ENCODE measurements at regions not wholly inside any gene's neighbourhood (a gene's known extent, or its start where the extent isn't known, plus 50 kb on each side); places are given as distances from the start of the nearest gene placed in this dataset.
A peak's percentile ranks its signal among the peaks of the same experiment; 100 is the strongest.

DNA sequence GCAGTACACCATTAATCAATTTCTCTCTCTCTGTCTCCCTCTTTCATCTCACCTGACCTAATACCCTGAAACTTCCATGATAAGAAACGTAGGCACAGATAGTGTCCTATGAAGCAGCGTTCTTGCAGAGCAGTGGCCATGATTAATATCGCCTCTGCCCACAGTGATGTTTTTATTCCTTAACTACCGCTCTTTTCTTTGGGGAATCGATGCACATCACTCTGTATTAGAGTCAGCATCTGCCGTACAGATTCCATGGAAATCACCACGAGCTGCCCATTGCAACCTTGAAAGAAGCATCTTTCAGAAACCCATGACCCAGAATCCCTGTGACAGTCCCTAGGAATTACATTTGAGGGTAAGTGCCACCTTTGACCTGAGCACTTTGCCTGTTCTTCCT, 152.0 kb upstream of the ECI2 start:
- H3K27ac Mint-ChIP-seq, result no peak overlapping the region
- H3K4me1 Mint-ChIP-seq (ENCODE audit: low read depth), result no peaks in the 10 kb centered on the region
- no peaks in the 10 kb centered on the region for H3K36me3 Mint-ChIP-seq (ENCODE audit: low read depth)
- no peaks in the 10 kb centered on the region for H3K27me3 Mint-ChIP-seq (ENCODE audit: low read depth)
- H3K9me3 Mint-ChIP-seq, result no peaks in the 10 kb centered on the region
- no peak overlapping the region for H3K4me3 Mint-ChIP-seq

DNA sequence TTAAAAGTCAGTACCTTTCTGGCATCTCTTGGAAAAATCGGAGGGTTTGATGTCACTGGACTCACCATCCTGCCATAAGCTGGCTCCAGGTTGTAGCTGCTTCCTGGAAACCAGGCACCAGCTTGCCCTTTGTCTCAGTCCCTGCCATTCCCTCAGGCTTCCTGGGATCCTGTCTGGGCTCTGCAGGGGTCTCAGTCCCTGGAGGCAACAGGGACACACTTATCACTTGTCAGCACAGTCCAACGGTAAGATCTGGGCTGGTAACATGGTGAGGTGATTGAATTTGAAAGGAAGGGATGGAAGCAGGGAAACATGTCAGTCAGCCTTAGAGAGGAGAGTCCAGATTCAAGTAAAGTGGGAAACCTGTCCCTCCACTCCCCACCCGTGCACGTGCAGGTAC, 147.6 kb upstream of the ECI2 start:
- Mint-ChIP-seq H3K9me3 (no peaks in the 10 kb centered on the region), H3K27me3 (ENCODE audit: low read depth) (peaks cover 18% of the 10 kb centered on the region), H3K27ac (no peak overlapping the region), H3K4me3 (no peak overlapping the region), H3K36me3 (ENCODE audit: low read depth) (no peaks in the 10 kb centered on the region), H3K4me1 (ENCODE audit: low read depth) (peaks cover 5% of the 10 kb centered on the region)

DNA sequence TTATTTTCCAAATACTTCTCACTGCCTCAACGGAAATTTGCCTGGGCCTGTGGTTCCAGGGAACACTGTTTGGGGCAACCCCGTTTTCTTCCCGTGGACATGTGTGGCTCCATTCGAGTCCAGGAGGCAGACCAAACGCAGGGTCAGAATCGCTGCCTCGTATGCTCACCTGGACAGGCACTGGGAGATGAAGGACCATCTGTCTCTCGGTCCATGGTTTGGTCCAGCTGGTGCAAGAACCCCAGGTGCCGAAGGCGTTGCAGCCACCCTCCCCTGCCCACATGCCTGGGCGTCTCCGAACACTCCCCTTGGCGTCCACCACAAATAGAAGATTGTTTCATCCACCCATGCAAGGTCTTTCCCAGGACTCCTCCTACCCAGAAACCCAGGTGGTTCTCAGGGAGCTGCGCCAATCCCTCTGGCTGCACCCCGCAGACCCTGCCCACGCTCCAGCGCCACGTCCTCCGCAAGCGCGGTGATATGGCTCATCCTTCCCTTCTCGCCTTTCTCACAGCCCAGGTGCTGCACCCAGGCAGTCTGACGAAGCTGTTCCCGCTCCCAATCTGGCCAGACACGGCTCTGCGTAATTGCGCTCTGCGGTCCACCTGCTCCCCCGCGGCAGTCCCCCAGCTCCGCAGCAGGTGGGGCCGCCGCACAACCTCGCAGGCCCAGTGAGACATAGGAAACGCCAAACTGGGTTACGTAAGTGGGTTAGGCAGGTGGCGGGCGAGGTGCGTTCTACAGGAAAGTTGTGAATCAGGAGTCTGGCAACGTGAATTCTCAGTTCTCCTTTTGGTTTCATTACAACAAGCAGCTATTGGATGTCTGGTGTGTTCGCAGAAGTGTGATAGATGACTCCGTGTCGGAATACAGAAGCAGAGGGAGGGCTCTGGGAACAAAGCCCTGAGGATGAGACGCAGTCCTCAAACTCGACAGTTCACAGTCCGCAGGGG, 146.2 kb upstream of the ECI2 start:
- Mint-ChIP-seq H3K27ac (no peak overlapping the region), H3K4me1 (ENCODE audit: low read depth) (peaks cover 5% of the 10 kb centered on the region), H3K27me3 (ENCODE audit: low read depth) (peaks cover 18% of the 10 kb centered on the region)

DNA sequence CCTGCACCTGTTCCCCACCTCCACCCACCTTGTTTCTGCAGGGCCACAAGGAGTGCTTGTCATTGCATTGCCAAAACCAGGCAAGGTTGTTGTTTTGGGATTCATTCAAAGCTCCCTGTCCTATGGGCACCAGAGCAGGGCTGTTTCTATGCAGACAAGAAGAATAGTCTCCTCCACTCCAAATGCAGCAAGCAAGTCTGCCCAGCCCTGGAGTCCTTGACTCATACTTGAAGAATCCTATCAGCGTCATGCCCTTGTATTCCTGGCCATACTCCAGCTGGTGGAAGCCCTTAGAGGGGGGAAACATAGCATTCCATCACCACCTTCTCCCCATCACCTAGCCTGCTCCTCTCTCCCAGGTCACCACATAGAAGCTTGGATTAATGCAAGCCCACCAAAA, 145.3 kb upstream of the ECI2 start:
- Mint-ChIP-seq H3K9me3 (no peaks in the 10 kb centered on the region), H3K27me3 (ENCODE audit: low read depth) (peaks cover 18% of the 10 kb centered on the region), H3K4me1 (ENCODE audit: low read depth) (peaks cover 5% of the 10 kb centered on the region), H3K27ac (no peak overlapping the region), H3K4me3 (no peak overlapping the region), H3K36me3 (ENCODE audit: low read depth) (no peaks in the 10 kb centered on the region)

More for the DNA sequence above, 146.2 kb upstream of the ECI2 start:
- Mint-ChIP-seq H3K4me3 (peak overlapping the region; percentile 45), H3K9me3 (no peaks in the 10 kb centered on the region), H3K36me3 (ENCODE audit: low read depth) (no peaks in the 10 kb centered on the region)

DNA sequence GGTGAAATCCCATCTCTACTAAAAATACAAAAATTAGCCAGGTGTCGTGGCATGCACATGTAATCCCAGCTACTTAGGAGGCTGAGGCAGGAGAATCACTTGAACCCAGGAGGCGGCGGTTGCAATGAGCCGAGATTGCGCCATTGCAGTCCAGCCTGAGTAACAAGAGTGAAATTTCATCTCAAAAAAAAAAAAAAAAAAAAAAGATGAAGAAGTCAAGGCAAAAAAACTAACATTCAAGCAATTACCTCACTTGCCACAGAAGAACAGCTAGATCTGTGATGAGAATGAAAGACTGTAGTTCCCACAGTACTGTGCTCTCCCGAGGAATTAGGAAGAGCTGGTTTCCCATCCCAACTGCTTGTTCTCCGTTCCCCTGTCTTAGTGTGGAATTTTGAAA, 144.7 kb upstream of the ECI2 start:
- Mint-ChIP-seq H3K27ac (no peak overlapping the region), H3K4me3 (no peak overlapping the region), H3K9me3 (no peaks in the 10 kb centered on the region), H3K36me3 (ENCODE audit: low read depth) (no peaks in the 10 kb centered on the region), H3K27me3 (ENCODE audit: low read depth) (peaks cover 18% of the 10 kb centered on the region), H3K4me1 (ENCODE audit: low read depth) (peaks cover 5% of the 10 kb centered on the region)

DNA sequence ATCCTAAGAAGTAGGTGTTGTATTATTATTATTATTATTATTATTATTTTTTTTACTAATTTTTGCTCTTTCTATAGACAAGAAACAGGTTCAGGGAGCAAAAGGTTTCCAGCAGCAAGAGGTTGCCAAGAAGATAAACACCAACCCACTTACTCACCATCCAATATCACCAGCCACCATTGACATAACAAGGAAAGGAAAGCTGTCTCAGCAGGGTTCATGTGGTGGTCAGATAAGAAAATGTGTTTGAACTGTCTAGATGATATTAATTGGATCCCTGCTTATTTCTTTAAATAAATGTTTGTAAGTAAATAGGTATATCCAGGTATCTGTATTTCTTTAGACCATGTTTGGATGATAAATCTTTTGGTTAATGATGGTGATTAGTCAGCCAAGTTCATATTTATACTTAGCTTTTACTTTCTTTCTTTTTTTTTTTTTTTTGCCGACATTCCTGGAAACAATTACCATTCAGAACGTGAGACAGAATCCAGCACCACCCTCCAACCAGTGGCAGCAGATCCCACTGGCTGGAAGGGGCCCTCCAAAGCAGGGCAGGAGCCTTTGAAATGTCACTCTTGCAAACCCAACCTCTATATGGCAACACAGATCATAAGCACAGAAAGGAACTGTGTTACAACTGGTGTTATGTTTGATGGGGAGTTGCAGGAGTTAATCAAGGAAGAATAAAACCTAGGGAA, 139.2 kb upstream of the ECI2 start:
- Mint-ChIP-seq H3K9me3 (no peaks in the 10 kb centered on the region), H3K4me1 (ENCODE audit: low read depth) (no peaks in the 10 kb centered on the region), H3K36me3 (ENCODE audit: low read depth) (no peaks in the 10 kb centered on the region), H3K4me3 (no peak overlapping the region), H3K27ac (no peak overlapping the region), H3K27me3 (ENCODE audit: low read depth) (no peaks in the 10 kb centered on the region)

DNA sequence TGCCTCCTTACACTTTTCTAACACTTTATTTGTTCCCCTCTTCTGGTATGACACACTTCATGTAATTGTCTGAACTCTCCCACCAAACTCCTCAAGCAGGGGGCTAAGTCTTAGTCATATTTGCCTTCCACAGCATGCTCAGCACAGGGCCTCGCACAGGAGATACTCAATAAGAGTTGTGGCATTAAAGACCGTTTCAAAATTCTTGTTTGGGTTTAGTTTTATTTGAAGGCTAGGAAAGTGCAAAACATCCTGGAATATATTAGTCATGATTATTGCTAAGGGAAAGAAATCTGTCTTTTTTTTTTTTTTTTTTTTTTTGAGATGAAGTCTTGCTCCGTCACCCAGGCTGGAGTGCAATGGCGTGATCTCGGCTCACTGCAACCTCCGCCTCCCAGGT, 137.6 kb upstream of the ECI2 start:
- no peaks in the 10 kb centered on the region for H3K9me3 Mint-ChIP-seq
- no peak overlapping the region for H3K4me3 Mint-ChIP-seq
- no peak overlapping the region for H3K27ac Mint-ChIP-seq
- H3K36me3 Mint-ChIP-seq (ENCODE audit: low read depth), result no peaks in the 10 kb centered on the region
- no peaks in the 10 kb centered on the region for H3K4me1 Mint-ChIP-seq (ENCODE audit: low read depth)
- H3K27me3 Mint-ChIP-seq (ENCODE audit: low read depth), result no peaks in the 10 kb centered on the region

DNA sequence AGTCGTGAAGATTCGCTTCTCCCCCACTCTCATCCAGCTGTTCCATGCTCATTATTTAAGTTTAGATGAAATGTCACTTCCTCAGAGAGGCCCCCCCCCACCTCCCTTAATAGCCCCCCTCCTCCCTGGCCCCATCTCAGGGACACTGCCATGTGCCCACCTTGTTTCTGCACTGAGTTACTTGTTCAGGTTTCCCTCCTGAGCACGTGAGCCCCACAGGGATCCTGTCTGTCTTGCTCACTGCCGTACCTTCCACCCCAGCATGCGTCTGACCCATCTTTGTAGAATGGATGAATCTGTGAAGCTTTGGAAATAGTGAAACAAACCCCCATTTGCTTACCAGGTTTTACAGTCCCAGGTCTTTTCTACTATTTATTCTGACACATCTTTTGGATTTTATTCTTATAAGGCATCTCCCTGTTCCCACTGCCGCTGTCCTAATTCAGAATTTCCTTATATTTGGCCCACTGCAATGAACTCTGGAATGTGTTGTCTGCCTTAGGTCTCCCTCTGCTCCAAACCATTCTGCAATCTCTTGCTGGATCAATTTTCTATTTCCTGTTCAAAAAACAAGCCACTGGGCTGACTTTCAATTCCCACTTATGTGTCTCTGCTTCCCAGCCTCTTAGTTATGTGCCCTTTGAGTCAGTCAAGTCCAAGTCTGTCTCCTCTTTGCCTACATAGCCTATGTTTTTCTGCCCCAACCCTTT, 136.5 kb upstream of the ECI2 start:
- Mint-ChIP-seq H3K4me1 (ENCODE audit: low read depth) (no peaks in the 10 kb centered on the region), H3K4me3 (no peak overlapping the region), H3K9me3 (no peaks in the 10 kb centered on the region), H3K27me3 (ENCODE audit: low read depth) (peaks cover 4% of the 10 kb centered on the region), H3K36me3 (ENCODE audit: low read depth) (no peaks in the 10 kb centered on the region), H3K27ac (no peak overlapping the region)

DNA sequence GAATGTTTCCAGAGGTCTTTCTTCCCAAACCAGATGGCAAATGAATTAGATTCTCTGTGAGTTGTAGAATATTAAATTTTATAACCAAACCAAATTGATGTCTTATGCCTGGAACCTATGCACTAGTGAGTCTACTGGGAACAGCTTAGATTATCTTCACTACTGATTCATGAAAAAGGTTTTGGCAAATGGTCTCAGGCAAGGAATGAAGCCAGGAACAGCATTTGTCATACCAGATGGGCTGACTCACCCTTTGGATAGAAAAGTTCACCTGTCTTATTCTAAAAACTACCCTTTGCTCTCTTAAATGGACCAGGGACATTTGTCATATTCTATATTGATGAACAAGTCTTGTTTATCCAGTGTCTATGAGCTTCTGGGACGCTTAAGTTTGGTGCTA, 135.4 kb upstream of the ECI2 start:
- Mint-ChIP-seq H3K4me3 (no peak overlapping the region), H3K27ac (no peak overlapping the region), H3K27me3 (ENCODE audit: low read depth) (peaks cover 9% of the 10 kb centered on the region), H3K36me3 (ENCODE audit: low read depth) (no peaks in the 10 kb centered on the region), H3K4me1 (ENCODE audit: low read depth) (no peaks in the 10 kb centered on the region), H3K9me3 (no peaks in the 10 kb centered on the region)

DNA sequence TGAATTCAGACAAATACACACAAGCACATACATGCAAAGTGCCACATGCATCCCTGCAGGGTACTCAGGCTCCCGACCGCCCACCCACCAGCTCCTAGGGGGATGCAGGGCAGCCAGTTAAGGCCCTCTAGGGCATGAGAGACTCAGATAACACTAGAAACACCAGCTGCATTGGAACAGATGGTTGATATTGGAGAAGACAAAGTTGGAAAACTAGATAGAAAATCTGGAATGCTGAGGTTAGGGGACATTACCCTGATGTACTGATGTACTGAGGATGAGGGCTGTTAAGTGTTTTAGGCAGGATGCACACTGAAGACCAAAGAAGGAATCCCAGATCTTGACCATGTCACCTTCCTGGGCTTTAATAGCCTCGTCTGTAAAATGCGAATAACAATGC, 134.6 kb upstream of the ECI2 start:
- H3K4me3 Mint-ChIP-seq, result no peak overlapping the region
- no peaks in the 10 kb centered on the region for H3K36me3 Mint-ChIP-seq (ENCODE audit: low read depth)
- peaks cover 9% of the 10 kb centered on the region for H3K27me3 Mint-ChIP-seq (ENCODE audit: low read depth)
- no peak overlapping the region for H3K27ac Mint-ChIP-seq
- no peaks in the 10 kb centered on the region for H3K9me3 Mint-ChIP-seq
- no peaks in the 10 kb centered on the region for H3K4me1 Mint-ChIP-seq (ENCODE audit: low read depth)

DNA sequence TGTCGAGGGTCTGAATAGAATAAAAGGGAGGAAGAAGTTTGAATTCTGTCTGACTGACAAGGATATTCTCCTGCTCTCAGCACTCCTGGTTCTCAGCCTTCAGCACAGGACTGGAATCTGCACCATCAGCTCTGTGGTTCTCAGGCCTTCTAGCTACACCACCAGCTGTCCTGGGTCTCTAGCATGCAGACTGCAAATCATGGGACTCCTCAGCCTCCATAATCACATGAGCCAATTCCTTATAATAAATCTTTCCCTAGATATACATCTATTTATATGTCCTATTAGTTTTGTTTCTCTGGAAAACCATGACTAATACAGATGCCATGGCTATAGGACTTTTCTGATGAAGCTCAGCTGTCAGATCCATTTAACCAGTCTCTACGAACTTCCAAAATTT, 132.8 kb upstream of the ECI2 start:
- peaks cover 9% of the 10 kb centered on the region for H3K27me3 Mint-ChIP-seq (ENCODE audit: low read depth)
- no peak overlapping the region for H3K4me3 Mint-ChIP-seq
- H3K27ac Mint-ChIP-seq, result no peak overlapping the region
- H3K36me3 Mint-ChIP-seq (ENCODE audit: low read depth), result no peaks in the 10 kb centered on the region
- H3K4me1 Mint-ChIP-seq (ENCODE audit: low read depth), result no peaks in the 10 kb centered on the region
- H3K9me3 Mint-ChIP-seq, result no peaks in the 10 kb centered on the region

DNA sequence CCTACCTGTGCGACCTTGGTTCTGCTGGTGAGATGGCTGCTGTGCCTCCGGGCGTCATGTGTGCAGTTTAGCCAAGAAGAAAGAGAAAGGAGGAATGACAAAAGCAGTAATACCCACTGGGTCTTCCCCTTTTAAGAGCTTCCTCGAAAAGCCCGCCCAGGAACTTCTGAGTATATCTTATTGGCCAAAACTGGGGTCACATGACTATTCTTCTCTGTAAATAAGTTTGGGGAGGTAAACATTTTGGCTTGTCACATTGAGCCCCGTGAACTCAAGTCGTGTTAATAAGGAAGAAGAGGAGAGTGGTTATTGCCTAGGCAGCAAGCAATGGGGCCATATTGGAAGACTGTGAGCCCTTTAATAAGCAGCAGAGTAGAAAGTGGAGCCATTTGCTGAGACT, 130.4 kb upstream of the ECI2 start:
- Mint-ChIP-seq H3K4me3 (no peak overlapping the region), H3K27ac (no peak overlapping the region), H3K9me3 (no peaks in the 10 kb centered on the region), H3K27me3 (ENCODE audit: low read depth) (peaks cover 10% of the 10 kb centered on the region), H3K4me1 (ENCODE audit: low read depth) (no peaks in the 10 kb centered on the region), H3K36me3 (ENCODE audit: low read depth) (no peaks in the 10 kb centered on the region)

DNA sequence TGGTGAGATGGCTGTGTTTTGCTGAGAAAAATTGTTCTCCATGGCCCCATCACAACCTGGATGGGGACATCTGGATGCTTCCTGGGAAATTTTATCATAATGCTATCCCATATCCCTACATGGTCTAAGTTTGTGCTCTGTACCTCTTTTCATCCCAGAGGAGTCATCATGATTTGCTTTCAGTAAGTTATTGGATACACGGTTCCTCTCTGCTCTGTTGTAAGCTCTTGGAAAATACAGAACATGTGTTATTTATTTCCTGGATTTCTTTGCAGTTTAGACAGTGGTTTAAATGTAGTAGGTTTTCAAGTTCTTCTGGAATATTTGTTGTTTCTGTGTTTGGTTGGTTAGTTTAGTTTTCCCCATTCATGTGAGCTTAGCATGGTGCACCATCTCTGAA, 129.2 kb upstream of the ECI2 start:
- Mint-ChIP-seq H3K4me1 (ENCODE audit: low read depth) (no peaks in the 10 kb centered on the region), H3K4me3 (no peak overlapping the region), H3K27ac (no peak overlapping the region), H3K27me3 (ENCODE audit: low read depth) (peaks cover 14% of the 10 kb centered on the region), H3K36me3 (ENCODE audit: low read depth) (no peaks in the 10 kb centered on the region), H3K9me3 (no peaks in the 10 kb centered on the region)

DNA sequence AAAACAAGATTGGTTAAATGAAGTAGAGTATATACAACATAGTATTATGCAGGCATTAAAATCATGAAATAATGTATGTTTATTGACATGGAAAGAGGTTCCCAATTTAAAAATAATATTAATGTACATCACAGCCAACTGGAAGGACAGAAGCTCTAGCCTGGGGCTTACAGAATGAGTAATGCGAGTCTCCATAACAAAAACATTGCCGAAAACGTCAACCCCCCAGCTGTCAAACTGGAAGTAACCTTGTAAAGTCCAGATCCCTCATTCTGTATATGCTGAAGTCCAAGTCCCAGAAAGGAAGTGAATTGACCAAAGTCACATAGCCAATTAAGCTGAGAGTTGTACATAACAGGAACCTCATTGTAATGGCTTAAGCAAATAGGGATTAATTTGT, 128.7 kb upstream of the ECI2 start:
- Mint-ChIP-seq H3K4me3 (no peak overlapping the region), H3K9me3 (no peaks in the 10 kb centered on the region), H3K4me1 (ENCODE audit: low read depth) (no peaks in the 10 kb centered on the region), H3K27me3 (ENCODE audit: low read depth) (peaks cover 14% of the 10 kb centered on the region), H3K27ac (no peak overlapping the region), H3K36me3 (ENCODE audit: low read depth) (no peaks in the 10 kb centered on the region)

DNA sequence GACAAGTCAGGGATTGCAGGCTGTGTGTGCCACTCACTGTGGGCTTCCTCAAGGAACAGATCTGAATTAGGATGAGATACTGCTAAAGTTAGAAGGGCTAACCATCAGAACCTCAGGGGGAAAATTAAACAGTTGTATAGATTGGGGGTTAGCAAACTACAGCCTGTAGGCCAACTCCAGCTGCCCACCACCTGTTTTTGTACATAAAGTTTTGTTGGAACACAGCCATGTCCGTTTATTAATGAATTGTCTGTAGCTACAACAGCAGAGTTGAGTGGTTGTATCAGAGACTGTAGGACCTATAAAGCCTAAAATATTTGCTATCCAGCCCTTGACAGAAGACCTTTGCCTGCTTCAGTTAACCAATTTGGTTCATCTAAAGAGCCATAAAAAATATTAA, 127.2 kb upstream of the ECI2 start:
- Mint-ChIP-seq H3K36me3 (ENCODE audit: low read depth) (no peaks in the 10 kb centered on the region), H3K4me1 (ENCODE audit: low read depth) (no peaks in the 10 kb centered on the region), H3K27me3 (ENCODE audit: low read depth) (peaks cover 17% of the 10 kb centered on the region), H3K27ac (no peak overlapping the region), H3K9me3 (no peaks in the 10 kb centered on the region), H3K4me3 (no peak overlapping the region)
